NCI-H524 treated with DMSO at 0.1 percent for 48 hours (cell line): ENCODE measurements at regions not wholly inside any gene's neighbourhood (a gene's known extent, or its start where the extent isn't known, plus 50 kb on each side); places are given as distances from the start of the nearest gene placed in this dataset.
"Not testable (repeated sequence)": the region's sequence is repeated elsewhere in the genome, so short reads cannot be mapped to it uniquely, and the experiment has no call there.

Source experiments
- DNase-seq: peaks from one replicate; lab custom pipeline; 2025; lab: John Stamatoyannopoulos, UW

DNA sequence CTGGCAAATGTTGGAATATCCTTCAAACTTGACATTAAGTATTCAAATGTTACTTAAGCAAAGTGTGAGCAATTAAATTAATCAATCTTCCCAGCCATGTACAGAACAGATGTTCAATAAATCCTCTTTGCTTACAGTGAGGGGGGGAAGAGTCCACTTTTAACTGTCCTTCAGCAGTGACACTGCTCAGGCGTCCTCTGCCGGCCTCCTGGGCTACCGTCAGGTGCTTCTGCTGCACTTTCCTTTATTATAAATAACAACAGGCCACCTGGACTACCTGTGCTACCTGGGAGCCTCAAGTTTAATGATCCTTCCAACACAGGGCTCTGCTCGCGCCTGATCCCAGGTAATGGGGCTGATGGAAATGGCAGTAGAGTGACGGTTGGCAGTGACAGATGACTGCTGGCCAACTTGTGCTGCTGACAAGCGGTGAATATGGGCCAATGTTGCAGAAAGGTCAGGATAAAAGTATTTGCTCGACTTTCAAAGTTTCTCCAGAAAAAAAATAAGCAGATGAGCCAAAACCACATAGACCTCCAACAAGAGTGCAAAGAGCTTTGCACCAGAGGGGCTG is 460.0 kb upstream of the ZNF507 start:
- no peak for DNase-seq

DNA sequence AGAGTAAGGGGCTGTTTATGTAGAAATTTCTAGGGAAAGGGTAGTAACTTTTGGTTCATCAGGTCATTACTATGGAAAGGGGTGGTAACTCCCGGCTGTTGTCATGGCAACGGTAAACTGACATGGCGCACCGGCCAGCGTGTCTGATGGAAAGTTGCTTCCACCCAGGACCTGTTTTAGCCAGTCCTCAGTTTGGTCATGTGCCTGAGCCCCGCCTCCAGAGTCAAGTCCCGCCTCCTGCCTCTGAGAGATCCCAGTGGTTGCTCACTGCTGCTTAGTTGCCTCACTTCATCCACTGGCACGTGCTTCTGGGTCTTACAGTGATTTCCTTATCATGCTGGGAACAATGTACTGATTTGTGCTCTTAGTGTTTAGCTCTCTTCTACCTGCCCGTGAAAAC is 455.2 kb upstream of the ZNF507 start:
- no peak for DNase-seq

DNA sequence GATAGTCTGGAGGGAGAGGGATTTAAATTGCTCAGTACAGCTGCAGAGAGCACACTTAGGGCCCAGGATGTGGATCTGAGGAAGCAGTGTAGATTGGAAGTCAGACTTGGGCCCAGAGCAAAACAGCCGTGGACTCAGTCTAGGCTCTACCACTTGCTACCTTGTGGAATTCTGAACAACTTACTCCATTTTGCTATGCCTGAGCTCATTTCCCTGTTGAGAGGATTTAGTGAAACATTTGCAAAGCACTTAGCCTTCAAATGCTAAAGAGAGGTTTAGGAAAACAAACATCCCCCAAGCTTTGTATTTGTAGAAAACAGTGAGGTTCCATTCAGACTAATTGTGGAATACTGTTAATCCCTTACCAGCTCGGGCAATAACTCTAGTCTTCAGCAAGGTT is 453.4 kb upstream of the ZNF507 start:
- DNase-seq, result no peak

DNA sequence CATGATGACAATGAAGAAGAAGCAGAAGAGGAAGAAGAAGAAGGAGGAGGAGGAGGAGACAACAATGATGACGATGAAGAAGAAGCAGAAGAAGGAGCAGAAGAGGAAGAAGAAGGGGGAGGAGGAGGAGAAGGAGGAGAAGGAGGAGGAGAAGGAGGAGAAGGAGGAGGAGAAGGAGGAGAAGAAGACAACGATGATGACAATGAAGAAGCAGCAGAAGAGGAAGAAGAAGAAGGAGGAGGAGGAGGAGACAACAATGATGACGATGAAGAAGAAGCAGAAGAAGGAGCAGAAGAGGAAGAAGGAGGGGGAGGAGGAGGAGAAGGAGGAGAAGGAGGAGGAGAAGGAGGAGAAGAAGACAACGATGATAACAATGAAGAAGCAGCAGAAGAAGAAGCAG is 451.9 kb upstream of the ZNF507 start:
- DNase-seq, result not testable (repeated sequence)

DNA sequence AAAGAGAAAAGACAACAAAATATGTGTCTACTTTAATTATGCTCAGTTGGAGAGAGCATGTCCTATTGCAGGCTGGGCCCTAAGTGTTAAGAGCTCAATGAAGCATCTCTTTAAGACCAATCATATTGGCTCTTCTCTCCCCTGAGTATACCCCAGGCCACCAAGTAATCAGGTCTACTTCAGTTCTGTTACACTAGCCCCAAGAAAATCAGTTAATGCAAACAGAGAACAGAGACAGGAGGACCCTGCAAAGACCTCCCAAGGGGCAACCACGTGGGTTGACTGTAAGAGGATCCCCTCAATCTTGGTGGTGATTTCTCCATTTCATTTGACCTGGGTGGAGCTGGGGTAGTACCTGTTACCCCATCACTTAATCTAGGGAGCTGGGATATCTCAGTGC is 451.0 kb upstream of the ZNF507 start:
- DNase-seq, result no peak

DNA sequence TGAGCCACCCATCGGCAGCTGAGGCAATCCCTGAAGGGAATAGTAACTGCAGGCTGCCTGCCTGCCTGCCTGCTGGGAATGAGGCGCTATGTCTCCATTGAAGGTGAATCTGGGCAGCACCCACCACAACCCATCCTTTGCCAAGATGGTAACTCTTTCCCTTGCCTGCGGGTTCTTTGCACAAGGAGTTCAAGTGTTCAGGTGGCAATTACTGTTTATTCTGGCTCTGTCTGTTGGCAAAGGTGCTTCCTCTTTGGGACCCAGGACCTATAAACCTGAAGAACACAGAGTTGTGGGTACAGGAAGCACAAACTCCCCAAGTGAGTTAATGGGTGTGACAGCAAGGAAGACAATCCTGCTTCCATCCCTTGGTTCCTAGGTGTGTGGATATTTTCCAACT is 448.1 kb upstream of the ZNF507 start:
- no peak for DNase-seq

DNA sequence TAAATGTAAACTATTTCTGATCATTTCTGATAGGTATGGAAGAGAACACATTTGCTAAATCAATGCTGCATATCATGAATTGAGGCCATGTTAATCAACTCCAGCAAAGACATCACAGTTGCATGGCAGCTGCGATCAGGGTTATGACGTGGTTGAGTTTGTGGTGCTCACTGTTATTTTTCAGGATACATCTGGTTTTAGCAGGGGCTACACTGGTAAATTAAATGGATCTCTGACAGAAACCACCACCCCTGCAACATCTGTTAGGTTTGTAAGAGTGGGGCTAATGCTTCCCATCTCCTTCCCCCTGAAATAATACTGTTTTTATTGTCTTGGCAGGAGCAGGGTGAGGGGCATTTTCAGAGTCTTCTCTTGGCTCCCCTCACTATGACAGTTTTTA is 444.4 kb upstream of the ZNF507 start:
- DNase-seq, result no peak

DNA sequence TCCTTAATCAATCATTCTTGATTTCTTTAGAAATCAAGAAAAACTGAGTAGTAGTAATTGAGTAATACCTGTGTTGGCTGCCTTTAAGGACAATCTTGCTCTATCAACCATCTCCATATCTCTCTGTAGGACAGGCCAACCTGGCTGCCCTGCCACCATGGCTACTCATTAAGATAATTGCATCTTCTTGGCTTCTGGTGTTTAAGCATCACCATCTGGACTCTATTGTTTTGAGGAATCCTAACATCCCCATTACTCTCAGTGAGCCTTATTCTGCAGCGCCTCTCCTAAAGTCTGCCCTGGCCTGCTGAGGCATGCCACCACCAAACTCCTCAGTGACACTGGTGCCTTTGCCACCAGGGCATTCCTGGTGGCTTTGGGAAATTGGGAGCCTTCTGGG is 442.6 kb upstream of the ZNF507 start:
- DNase-seq, result no peak

DNA sequence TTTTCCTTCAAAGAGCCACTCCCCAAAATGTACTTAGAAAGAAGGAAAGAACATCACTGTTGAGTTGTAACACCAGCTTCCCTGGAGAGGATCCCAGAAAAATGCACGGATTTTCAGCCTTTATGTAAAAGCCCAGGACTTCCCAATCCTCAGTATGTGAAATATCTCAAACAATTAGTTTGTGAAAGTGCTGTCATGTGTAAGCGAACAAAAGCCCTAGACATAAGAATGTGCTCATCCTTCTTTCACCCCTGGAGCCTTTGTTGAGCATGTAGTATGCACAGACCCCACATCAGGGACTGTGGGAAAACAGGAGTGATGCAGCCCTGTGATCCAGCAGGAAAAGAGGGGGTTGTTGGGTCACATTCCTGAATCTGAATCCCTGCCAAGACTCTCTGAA is 441.4 kb upstream of the ZNF507 start:
- no peak for DNase-seq

DNA sequence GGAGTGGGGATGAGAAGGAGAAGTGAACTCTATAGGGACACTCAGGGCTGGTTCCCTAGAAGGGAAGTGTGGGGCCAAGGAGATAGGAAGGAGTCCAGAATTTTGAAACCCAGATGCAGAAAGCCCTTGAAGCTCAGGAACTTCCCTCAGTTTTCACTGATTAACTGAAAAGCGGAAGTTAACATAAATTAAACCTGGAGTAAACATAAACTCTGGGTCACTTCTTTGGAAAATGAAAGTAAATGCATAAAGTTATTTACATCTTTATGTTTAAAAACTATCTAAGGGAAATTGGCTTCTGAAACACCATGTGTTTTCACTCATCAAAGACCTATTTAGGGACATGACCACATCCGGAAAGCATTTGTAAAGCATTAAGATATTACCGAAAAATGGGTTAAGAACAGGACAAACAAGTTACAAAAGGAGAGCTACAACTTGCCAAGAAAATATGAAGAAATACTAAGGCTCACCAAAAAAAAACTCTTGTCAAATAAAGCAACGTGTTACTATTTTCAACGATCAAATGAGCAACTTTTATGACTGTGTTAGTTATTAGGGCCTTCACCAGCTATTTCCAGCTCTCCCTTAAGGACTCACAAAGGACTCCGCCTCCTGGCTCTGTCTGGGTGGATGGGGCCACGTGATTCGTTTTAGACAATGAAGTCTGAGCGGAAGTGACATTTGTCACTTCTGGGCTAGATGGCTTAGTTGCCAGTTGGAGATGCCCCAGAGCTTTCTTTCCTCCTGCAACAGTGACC is 439.1 kb upstream of the ZNF507 start:
- DNase-seq, result no peak

DNA sequence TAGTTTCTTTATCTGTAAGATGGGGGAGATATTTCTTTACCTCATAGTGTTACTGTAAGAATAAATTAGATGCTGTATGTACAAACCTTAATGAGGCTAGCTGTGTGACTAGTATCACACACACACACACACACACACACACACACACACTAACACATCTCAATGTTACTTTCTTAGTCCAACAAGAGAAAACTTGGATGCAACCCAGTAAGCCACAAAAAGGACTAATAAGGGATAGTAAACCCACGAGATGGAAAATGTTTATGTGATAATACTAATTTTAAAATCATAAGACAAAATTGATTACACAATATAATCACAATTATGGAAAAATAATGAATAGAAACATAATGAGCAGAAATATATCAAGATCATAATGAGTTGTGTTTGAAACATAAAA is 437.7 kb upstream of the ZNF507 start:
- no peak for DNase-seq

DNA sequence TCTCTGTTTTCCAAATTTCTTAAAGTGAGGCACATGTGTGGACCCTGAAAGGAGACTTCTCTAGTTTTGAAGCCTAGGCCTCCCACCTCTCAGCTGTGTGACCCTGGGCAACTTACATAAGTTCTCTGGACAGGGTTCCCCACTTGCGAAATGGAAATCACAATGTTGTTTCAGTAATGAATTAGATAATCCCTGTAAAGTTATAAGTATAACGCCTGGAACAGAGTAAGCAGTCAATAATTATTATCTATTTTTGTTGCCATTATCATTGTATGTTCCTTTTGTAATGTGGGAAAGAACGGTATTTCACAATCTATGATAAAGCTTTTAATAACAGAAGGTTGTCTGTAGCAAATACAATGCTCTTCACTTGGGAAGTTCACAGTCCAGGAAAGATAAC is 437.3 kb upstream of the ZNF507 start:
- no peak for DNase-seq

DNA sequence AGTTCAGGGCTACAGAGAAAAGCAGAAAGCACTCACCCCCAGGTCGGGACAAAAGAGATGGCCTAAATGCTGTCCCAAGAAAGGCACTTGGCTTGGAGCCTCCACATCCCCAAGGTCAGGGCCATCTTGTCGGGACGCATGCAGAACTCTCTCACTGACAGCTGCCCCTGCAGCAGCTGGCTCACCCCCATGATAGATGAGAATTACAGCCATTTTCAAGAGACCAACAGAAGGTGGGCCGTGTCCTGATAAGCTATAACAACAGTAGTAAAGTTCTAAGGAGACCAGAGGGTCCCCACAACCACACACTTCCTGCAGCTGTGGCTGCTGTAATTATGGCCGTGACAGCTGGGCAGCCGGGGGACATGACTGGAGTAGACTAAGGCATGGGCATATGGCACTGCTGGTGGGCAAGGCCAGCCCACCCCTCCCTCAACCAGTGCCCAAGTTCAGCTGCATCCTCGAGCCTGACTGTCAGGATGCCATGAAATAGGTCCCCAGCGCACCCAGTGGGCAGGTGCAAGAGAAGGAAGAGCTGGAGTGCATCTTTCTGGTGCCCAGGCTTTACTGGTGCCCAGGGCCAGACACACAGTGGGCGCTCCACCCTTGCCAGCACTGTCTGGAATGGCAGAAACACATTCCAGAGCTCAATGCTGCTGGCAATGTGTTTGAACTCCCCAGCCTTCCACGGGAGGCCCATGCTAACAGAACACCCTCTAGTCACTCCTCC is 436.7 kb upstream of the ZNF507 start:
- no peak for DNase-seq

DNA sequence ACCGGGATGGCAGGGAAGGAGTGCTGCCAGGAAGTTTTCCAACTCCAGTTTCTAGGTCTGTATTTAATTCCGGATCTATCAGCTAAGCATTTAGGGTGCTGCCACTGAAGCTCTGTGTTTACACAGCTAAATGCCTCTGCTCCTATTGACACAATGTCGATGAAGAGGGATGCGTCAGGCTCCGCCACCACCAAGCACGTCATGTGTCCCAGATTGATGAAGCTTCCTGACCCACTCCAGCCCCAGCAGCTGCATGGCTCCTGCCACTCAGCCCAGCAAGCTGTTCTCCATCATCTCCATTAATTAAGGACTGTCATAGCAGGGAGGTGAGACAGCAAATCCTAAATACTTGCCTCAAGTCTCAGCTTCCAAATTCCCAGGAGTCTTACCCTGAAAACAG is 435.2 kb upstream of the ZNF507 start:
- no peak for DNase-seq

DNA sequence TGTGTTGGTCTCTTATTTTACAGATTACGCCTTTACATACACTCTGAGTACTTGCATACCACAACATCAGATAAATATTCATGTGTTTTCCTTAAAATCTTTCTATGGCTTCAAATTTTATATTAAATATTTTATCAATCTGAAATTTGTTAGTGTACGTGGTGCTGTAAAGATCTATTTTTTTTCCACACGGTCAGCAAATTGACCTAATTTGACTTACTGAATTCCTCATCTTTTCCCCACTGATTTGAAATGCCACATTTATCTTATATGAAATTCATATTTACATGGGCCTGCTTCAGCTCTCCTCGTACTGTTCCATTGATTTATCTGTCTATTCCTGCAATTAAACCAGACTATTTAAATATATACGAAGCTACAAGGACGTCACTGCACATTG is 433.8 kb upstream of the ZNF507 start:
- DNase-seq, result no peak

DNA sequence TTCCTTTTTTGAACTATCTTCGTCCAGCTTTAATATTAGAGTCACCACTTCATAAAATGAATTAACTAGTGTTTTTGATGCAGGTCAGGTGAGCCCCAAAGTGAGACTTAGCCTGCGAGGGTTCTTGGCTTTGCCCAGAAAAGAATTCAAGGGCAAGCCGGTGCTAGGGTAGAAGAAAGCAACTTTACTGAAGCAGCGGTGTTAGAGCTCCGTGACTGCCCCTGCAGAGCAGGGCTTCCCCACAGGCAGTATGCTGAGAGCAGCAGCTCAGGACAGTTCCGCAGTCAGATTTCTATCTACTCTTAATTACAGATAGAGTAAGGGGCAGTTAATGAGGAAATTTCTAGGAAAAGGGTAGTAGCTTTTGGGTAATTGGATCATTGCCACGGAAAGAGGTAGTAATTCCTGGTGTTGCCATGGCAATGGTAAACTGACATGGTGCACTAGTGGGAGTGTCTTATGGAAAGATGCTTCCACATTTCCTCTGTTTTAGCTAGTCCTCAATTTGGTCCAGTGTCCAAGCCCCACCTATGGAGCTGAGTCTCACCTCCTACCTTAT is 432.2 kb upstream of the ZNF507 start:
- no peak for DNase-seq

DNA sequence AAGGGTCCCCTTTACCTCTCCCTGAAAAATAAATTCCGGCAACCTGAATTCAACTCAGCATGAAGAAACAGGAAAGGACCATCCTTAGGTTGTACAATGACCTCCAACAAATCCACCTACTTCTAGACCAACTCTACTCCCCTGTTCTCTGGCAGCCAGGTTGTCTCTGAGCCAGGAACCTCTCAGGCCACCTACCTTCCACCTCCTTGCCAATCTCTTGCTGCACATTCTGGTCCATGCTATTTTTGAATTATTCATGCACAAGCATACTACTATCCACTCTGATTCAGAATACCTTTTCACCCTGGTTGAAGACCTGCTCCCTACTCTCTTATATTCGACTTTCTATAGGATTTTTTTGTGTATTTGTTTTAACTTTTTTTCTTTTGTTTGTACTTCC is 415.0 kb upstream of the ZNF507 start:
- no peak for DNase-seq

DNA sequence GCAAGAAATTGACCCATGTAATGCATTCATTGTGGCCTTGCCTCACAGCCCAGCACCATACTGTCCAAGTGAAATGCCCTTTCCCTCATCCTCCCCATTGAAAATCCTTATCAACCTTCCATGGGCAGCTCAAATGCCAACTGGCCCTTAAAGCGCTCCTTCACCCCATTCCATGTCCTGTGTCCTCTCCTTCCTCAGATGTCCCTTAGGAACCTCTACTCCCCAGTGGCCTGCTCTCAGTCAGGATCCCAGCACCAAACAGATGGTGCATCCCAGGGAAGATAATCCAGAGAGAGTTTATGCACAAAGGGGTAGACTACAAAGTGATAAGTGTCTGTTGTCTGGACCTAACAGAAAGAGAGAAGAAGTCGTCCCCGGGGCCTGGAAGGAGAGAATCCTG is 407.4 kb upstream of the ZNF507 start:
- no peak for DNase-seq

DNA sequence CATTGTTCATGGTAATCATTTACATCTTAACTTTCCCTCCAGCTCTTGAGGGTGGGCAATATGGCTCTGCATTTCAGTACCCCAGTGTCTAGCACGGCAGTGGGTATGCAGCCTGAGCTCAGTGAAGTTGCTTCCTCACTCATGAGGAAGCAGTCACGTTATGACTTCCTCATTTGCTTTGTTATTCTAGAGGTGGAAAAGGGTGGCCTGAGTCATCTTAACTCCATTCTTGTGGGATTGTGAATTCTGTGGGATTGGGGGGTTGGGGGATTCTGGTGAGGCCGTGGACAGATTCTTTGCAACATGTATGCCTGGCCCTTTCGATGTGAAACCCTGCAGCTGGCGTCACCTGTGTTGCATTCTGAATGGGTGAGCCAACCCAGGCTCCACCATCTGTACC is 406.7 kb upstream of the ZNF507 start:
- DNase-seq, result no peak

DNA sequence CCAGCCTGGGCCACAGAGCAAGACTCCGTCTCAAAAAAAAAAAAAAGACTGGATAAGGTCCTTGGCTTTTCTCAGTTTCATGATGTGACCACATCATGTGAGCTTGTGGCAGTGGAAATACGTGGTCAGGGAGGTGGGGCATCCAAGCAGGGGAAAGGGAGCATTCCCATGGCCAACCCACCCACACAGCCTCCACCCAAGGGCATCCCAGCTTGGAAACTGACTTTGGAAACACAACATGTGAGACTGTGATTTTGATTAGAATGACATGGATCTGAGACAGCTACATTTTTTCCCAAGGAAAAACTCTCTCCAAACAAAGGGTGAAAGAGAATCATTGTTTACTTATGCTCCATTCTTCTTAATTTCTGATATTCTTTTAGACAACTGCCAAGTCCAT is 405.0 kb upstream of the ZNF507 start:
- no peak for DNase-seq

DNA sequence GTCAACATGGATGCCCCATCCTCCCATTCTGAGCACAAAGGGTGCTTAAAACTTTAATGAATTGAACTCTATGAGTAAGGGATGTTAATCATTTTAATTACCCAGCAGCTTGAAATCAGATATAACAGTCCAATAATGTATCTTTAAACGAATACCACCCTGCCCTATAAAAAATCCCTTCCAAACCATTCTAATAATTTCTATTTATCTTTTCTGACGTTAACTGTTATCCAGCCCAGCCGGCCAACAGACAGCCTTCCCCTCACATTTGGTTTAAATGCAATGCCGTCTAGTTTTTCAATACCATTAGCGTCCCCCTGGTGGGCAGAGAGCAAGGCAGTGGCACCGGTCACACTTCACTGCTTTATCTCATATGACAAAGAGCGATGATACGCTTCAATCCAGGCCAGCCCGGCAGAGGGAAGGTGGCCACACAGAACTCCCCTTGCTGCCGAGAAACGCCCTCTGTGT is 402.2 kb upstream of the ZNF507 start:
- DNase-seq, result no peak

DNA sequence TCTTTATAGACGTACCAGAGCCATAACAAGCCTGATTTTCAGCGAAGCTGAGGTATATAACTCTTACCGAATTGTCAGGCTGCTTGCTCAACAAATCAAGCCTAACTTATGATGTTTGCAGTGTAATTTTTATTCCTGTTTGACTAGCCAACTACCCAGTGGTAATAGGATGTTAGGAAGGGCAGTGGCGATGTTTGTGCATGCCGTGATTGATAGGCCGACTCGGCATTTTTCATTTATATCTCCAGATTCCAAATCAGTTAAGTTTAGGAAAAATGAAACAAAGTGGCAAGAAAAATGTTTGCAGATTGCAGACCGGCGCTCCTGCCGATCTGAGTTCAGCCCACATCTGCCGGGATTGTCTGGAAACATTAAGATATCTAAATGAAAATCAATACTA is 401.6 kb upstream of the ZNF507 start:
- no peak for DNase-seq

DNA sequence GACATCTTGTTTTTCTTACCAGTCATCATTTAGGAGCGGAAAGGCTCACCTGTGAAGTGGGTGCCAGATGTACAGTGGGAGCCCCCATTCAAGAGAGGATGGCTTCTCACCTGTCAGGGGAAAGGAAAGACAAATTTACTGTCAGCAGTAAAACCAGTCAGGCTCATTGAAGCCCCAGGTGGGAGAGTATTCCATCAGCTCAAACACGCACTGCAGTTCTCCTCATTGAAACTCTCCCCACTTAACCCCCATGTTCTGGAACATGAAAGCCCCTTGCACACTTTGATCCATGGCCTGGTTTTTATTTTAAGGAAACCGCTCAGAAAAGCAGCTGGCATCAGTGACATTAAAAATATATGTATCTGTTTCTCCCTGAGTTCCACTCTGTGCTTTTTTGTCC is 401.1 kb upstream of the ZNF507 start:
- DNase-seq, result no peak
